DMS53 treated with DMSO at 0.1 percent for 48 hours (cell line): ENCODE measurements at regions not wholly inside any gene's neighbourhood (a gene's known extent, or its start where the extent isn't known, plus 50 kb on each side); places are given as distances from the start of the nearest gene placed in this dataset.
"Not testable (repeated sequence)": the region's sequence is repeated elsewhere in the genome, so short reads cannot be mapped to it uniquely, and the experiment has no call there.

Experiments used
- DNase-seq: peaks from one replicate; lab custom pipeline; 2025; ENCODE audit not compliant: unreplicated experiment; lab: John Stamatoyannopoulos, UW

- no peak for DNase-seq
Measured at GRCh38 chr12:82529101-82529500, 157.6 kb upstream of the TMTC2 start.

- DNase-seq: no peak
Measured at GRCh38 chr12:82529954-82530353, 156.8 kb upstream of the TMTC2 start.

GRCh38 chr12:82530394-82530793 is 156.3 kb upstream of the TMTC2 start:
- no peak for DNase-seq

- DNase-seq: no peak
Measured at GRCh38 chr12:82533341-82533740, 153.4 kb upstream of the TMTC2 start.

GRCh38 chr12:82537436-82537835 is 149.3 kb upstream of the TMTC2 start:
- no peak for DNase-seq

GRCh38 chr12:82554529-82554928 is 132.2 kb upstream of the TMTC2 start:
- no peak for DNase-seq

- DNase-seq: no peak
Measured at GRCh38 chr12:82555699-82556098, 131.0 kb upstream of the TMTC2 start.

GRCh38 chr12:82565966-82566365 is 120.7 kb upstream of the TMTC2 start:
- no peak for DNase-seq

GRCh38 chr12:82567688-82568087 is 119.0 kb upstream of the TMTC2 start:
- no peak for DNase-seq

GRCh38 chr12:82574191-82574590 is 112.5 kb upstream of the TMTC2 start:
- DNase-seq: no peak

GRCh38 chr12:82578725-82579124 is 108.0 kb upstream of the TMTC2 start:
- DNase-seq: no peak

GRCh38 chr12:82583756-82584155 is 103.0 kb upstream of the TMTC2 start:
- DNase-seq: no peak

GRCh38 chr12:82593143-82593542 is 93.6 kb upstream of the TMTC2 start:
- no peak for DNase-seq

- no peak for DNase-seq
Measured at GRCh38 chr12:82593901-82594396, 92.8 kb upstream of the TMTC2 start.

GRCh38 chr12:82595941-82596340 is 90.8 kb upstream of the TMTC2 start:
- peak; percentile 56 for DNase-seq

GRCh38 chr12:82596483-82596882 is 90.2 kb upstream of the TMTC2 start:
- DNase-seq: peak; percentile 95

GRCh38 chr12:82600379-82600778 is 86.3 kb upstream of the TMTC2 start:
- no peak for DNase-seq

- DNase-seq: not testable (repeated sequence)
Measured at GRCh38 chr12:82603647-82604046, 83.1 kb upstream of the TMTC2 start.

GRCh38 chr12:82605115-82605514 is 81.6 kb upstream of the TMTC2 start:
- DNase-seq: no peak

GRCh38 chr12:82608706-82609105 is 78.0 kb upstream of the TMTC2 start:
- DNase-seq: no peak

GRCh38 chr12:82609234-82609914 is 77.3 kb upstream of the TMTC2 start:
- DNase-seq: no peak

GRCh38 chr12:82619644-82620043 is 67.1 kb upstream of the TMTC2 start:
- no peak for DNase-seq

- no peak for DNase-seq
Measured at GRCh38 chr12:82620917-82621316, 65.8 kb upstream of the TMTC2 start.
